Posterior vena cava (tissue), 2 donors: ENCODE measurements at regions not wholly inside any gene's neighbourhood (a gene's known extent, or its start where the extent isn't known, plus 50 kb on each side); places are given as distances from the start of the nearest gene placed in this dataset.

ENCODE experiments used
- DNase-seq: peaks from one replicate; pipeline ENCODE4 v3.0.0-alpha.2; 2020; ENCODE audit warnings: low spot score
- intact Hi-C, 2 donors: fragments of 100-400 bp; cut with DNase I; formaldehyde crosslinking; loops; one replicate each; pipeline versions ENCODE4 v1.14.1 to v1.14.2; 2022 to 2023
- donor health status: DM: yes; HTN: yes; CAD: no.
- donor health status: DM: yes; HTN: yes; CAD: no.

DNA sequence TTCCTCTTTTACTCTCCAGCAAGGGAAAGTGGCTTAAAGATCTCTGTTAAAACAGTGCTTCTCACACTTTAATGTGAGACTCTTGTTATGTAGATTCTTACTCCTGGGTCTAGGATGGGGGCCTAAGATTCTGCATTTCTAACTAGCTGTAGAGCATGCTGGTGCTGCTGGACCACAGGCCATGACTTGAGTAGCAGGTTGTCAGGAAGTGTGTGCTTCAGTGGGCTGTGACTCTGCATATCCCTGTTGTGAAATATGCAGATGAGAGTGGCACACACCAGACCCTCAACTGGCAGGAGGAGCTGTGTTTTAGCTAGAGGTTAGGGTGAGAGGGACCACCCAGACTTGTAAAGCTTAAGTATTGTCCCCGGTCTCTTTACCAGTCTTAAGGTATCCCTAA is 191.1 kb upstream of the DMRT1 start:
- intact Hi-C loops = no loop called here
- DNase-seq = no peak

DNA sequence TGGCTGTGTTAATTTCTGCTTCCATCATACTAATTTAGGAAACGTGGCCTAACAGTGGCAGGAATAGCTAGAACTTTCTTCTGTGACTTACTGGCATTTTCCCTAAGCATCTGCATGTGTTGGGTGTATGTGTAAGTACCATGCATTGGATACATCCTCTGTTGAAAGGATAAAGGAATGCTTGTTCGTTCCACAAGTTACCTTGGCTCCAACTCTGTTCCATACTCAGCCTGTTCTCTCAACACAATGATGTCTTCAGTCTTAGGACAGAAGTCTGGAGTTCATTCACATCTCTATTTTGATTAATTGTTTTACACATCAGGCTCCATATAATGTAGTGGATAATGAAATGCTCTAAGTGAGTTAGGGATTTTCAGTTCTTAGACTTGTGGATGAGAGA is 190.1 kb upstream of the DMRT1 start:
- intact Hi-C loops = no loop called here
- DNase-seq = no peak

DNA sequence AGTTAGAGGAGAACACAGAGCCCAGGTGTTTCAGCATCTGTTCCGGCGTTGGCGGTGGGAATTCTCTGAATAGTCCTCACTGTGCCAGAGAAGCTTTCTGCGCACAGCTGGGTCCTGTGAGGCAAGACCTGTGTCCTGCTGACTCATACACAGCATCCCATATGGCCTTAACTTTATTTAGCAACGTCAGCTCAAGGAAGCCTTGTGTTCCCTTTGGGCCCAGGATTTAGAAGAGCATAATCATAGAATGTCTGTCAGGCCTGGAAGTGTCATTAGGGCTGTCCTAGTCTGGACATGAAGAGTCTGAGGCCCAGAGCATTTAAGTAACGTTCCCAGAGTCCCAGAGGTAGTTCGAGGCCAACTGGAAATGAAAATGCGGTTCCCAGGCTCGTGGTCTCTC is 188.6 kb upstream of the DMRT1 start:
- DNase-seq = no peak
- intact Hi-C loops = no loop called here

DNA sequence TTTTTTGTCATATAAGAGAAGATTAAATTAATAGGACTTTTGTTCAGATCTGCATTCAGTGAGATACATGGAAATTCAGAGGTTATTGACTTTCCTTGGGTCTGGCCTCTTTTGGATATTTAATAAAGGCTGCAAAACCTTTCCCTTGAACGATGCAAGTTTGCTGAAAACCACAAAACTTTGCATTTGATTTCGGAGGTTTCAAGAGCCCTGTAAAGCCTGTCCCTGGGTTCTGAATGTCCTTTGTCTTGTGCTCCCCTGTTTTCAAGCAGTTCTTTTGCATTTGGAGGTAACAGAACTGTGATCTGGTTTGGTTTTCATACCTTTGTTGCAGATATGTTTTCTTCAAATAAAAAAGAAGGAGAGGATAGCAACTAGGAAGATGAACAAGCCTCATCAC is 188.1 kb upstream of the DMRT1 start:
- intact Hi-C loops = no loop called here
- no peak for DNase-seq

DNA sequence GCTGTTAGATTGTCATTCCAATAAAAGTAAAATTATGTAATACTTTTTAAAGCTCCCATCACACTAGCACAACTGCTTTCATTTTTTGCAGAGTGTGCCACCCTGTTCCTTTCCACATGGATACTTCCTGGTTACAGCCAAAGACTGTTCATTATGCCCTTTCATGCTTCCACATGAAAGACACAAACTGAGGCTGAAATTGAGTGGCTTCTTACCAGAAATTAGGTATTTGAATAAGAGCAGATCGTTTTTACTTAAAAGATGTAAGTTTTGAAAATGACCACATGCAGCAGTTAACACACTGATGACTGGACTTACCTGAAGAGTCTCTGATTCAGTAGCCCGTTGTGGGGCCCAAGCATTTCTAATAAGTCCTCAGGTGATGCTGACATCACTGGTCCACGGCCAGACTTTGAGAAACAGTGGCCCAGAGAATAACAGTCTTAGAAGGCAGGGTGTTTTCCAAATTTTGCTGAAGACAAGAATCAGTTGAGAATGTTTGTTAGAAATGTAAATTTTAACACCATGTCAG is 187.6 kb upstream of the DMRT1 start:
- intact Hi-C loops = no loop called here
- DNase-seq = no peak

DNA sequence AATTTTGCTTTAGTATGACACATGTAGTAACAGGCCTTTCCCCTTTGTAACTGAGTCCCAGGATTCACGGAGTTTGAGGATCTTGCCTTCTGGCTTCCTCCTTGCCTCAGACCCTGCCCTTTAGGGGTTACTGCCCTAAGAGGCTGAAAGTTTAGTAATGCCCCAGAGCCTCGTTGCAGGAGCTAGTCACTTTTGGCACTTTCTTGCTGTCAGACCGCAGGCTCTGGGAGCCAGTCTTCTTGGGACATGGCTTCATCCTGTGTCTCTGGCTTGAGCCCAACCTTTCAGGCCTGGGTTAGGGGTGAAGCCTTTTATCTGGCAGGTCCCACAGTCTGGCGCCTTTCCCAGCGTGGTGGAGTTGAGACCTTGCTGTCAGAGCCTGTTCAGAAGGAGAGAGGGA is 185.6 kb upstream of the DMRT1 start:
- intact Hi-C loops = no loop called here

DNA sequence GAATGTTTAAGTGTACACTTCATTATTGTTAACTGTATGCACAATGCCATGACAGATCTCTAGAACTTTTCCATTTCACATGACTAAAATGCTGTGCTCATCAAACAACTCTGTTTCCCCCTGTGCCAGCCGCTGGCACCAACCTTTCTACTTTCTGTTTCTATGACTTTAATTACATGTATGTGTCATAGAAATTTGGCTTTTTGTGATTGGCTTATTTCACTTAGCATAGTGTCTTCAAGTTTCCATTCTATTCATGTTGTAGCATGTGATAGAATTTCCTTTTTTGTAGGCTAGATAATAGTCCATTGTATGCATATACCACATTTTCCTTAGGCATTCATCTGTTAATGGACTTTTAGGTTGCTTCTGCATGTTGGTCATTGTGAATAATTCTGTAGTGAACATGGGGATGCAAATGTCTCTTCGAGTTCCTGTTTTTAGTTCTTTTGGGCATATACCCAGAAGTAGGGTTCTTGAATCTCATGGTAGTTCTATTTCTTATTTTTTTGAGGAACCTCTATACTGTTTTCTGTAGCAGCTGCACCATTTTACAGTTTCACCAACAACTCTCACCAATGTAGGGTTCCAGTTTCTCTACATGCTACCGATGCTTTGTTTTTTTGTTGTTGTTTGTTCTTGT is 184.4 kb upstream of the DMRT1 start:
- DNase-seq = no peak
- intact Hi-C loops = no loop called here

More for the DNA sequence above, 185.6 kb upstream of the DMRT1 start:
- DNase-seq = peak; percentile 94

DNA sequence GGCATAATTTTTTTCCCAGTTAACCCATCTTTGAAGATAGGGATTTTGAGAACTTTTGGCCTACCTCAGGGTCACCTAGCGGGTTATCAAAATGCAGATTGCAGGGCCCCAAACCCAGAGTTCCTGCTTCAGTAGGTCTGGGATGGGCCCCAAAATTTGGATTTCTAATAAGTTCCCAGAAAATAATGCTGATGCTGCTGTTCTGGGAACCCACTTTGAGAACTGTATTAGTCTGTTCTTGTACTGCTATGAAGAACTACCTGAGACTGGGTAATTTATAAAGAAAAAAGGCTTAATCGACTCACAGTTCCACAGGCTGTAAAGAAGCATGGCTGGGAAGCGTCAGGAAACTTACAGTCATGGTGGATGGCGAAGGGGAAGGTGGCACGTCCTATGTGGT is 182.2 kb upstream of the DMRT1 start:
- no peak for DNase-seq
- intact Hi-C loops = no loop called here

DNA sequence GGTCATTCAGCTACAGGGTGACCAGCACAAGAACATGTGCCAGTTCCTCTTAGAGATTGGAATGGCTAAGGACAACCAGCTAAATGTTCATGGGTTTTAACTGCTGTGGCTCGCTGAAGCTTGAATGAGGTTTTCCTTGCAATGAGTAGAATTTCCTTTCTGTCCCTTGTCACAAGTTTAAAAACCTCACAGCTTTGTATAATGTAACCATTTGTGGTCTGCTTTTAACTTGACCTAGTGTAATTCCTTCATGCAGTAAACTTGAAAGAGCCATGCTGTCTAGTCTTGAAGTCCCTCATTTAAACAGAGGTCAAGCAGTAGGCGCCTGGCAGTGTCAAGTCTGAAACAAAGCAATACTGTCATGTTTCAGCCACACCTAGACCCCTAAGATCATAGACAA is 181.3 kb upstream of the DMRT1 start:
- no peak for DNase-seq
- intact Hi-C loops = no loop called here

DNA sequence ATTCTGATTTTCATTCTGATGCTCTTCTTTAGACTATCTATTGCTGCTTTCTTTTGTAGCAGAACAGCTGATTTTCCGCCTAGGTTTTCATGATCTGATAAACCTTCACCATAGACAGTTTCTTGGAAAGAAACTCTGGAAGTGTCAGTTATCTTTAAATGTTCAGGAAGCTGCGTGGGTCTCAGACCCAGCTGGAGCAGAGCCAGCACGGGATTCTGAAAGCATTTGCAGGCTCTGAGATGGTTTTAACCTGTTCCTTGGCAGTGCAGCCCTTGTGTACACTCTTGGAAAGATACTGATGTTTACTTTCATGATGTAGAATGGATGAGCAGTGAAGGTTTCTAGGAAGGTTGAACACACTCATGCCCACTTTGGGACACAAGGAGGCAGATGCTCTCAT is 178.0 kb upstream of the DMRT1 start:
- intact Hi-C loops = no loop called here
- no peak for DNase-seq

DNA sequence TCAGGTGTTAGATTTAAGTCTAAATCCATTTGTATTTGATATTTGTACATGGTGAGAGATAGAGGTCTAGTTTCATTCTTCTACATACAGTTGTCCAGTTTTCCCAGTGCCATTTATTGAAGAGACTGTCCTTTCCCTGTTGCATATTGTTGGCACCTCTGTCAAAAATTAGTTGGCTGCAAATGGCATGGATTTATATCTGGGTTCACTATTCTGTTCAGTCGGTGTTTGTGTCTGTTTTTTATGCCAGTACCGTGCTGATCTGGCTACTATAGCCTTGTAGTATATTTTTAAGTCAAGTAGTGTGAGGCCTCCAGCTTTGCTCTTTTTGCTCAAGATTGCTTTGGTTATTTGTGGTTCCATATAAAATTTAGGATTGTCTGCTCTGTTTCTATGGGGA is 176.2 kb upstream of the DMRT1 start:
- intact Hi-C loops = no loop called here
- DNase-seq = no peak

DNA sequence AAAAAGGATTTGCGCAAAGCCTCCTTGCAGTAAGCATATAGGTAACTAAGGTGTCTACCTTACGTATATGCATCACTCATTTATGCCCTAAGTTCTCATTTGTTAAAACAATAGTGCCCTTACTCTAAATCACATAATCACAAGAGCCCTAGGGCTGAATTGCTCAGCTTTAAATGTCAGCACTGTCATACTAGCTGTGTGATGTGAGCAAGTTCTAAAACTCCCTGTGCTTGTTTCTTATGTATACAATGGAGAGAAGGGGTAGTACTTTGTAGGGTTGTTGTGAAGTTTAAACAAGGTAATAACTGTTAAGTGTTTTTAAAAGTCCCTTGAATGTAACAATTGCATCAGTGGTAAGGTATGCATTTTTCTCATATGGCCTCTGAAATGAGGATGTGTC is 169.5 kb upstream of the DMRT1 start:
- DNase-seq = no peak
- intact Hi-C loops = no loop called here

DNA sequence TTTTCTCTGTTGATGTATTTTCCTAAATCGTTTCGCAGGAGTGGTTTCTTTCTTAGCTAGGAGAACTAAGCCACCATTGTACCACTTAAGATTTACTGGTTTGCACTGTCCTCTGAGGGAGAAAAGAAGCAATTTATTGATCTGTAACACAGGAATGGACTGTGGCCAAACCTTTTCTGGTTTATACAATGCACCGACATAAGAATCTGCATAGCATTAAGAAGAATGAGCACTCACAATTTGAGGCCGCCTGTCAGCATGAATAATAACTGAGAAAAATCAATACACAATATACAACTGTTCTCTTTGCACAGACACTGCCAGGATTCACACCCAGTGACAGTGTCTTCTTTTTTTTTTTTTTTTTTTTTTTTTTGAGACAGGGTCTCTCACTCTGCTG is 168.6 kb upstream of the DMRT1 start:
- intact Hi-C loops = no loop called here
- no peak for DNase-seq

DNA sequence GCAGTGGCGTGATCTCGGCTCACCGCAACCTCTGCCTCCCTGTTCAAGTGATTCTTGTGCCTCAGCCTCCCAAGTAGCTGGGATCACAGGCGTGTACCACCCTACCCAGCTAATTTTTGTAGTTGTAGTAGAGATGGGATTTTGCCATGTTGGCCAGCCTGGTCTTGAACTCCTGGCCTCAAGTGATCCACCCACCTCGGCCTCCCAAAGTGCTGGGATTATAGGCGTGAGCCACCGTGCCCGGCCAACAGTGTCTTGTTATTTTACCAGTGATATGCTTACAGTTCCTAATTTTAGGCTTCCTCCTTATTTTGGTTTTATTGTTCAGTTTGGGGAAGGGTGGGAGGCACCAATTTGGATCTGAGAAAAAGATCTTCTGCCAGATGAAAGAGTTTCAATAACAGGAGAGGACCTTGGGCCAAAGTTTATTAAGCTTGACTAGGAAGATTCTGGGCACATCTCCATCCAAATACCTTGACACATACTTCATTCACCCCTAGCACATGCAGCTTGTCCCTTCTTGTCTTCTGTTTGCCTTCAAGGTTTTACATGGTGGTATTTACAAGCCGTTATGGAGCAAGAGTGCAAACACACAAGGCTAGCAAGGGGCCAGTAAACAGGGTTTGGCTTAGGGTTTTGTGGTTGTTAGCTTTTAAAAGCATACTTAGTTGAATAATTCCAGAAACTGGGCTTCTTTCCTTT is 168.1 kb upstream of the DMRT1 start:
- intact Hi-C loops = no loop called here
- no peak for DNase-seq

DNA sequence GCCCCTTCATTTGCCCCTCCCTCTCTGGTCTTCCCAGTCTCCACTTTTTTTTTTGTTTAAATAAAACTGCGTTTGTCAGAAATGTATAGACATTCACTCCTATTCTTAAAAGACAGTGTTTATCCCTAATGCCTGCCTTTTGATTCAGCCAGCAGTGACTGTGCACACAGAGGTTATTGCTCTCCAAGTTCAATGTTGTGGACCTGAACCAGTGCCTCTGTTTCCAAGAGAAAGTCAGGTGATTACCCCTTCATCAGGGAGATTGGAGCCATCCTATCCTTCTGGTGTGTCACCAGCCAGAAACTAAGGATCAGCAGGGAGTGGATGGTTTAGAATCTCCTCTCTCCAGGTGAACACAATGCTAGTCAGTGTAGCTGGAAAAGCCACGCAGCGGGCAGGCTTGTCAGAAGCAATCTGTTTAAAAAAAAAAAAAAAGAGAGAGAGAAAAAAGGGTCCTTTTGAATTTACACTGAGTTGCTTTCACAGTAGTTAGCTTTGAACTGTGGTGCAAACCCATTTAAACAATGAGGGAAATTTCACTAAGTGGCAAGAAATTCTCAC is 167.5 kb upstream of the DMRT1 start:
- DNase-seq = no peak
- intact Hi-C loops = no loop called here

DNA sequence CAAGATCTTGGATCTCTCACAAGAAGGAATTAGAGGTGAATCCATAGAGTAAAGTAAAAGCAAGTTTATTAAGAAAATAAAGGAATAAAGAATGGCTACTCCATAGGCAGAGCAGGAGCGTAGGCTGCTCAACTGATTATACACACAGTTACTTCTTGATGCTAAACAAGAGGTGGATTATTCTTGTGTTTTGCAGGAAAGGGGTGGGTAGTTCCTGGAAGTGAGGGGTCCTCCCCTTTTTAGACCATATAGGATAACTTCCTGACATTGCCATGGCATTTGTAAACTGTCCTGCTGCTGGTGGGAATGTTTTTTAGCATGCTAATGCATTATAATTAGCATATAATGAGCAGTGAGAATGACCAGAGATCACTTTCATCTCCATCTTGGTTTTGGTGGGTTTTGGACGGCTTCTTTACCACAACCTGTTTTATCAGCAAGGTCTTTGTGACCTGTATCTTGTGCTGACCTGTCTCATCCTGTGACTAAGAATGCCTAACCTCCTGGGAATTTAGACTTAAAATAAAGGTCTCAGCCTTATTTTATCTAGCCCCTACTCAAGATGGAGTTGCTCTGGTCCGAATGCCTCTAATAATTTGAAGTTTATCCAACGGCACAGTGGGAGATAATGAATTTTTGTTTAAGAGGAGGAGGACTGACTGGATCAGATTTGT is 165.7 kb upstream of the DMRT1 start:
- intact Hi-C loops = no loop called here
- no peak for DNase-seq

DNA sequence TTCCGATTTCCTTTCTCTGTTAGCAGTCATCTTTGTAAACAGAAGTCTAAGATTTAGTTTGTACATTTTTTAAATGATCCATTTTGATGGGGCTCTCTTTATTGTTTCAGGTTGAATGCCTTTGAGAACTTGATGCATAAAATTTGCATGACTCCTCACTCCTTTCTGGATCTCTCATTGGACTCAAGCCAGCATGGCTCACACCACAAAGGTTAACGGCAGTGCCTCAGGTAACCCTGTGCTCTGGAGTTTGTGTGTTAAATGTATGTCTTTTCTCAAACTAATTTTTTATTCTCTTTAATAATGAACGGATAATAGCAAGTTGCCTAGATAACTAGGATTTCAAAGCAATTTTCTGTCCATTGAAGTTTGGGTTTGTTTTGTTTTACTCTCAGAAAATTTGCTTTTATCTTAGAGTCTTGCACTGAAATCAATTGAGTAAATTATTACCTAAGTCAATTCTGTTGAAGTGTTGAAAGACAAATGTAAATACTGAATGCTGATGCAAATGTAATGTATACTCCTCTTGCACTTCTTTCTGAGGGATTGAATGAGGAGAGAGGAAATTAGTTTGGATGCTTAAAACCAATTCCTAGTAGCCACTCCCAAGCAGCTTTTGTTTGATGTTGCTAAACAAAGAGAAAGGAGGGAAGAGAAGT is 164.6 kb upstream of the DMRT1 start:
- DNase-seq = no peak
- intact Hi-C loops = no loop called here

DNA sequence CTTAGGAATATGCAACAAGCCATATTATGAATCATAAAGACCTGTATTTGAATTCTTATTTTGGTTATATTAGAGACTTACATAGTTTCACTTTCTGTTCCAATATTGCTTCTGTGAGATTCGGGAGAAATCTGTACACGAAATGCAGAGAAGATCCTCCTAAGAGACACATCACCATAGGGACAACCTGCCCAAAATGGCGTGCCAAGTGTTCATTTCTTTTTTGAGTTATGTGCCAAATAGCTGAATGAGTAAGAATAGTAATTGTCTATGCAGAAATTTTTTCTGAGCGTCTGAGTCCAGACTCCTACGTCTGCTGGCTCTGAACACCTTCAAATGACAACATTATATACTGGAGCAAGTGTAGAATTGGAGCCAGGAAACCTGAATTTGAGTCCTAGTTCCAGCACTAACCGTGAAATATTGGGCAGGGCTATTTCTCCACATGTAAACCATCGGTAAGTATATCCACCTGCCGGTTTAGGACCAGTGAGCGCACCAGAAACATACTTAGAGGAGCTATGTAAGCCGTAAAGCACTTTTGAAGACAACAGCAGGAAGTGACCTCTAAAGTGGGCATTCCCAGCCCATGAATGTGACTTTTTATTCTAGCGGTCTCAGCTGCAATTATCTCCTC is 163.9 kb upstream of the DMRT1 start:
- no peak for DNase-seq
- intact Hi-C loops = no loop called here

DNA sequence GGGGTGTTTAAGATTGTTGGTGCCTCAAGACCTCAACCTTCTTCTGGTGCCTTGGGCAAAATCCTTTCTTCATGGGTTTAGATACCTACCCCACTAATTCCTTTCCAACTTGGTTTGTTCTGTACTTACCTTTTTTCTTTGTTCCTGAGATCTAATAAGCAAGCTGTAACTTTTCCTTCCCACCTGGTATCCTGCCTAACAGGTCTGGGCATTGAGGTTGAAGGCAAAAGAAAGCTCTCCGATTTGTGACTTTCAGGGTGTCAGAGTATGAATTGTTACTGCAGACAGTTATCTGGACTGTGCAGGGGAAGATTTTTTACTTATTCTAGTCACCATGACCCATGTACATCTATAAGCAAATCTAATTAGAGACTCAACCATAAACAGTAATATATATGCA is 162.6 kb upstream of the DMRT1 start:
- intact Hi-C loops = no loop called here
- no peak for DNase-seq

DNA sequence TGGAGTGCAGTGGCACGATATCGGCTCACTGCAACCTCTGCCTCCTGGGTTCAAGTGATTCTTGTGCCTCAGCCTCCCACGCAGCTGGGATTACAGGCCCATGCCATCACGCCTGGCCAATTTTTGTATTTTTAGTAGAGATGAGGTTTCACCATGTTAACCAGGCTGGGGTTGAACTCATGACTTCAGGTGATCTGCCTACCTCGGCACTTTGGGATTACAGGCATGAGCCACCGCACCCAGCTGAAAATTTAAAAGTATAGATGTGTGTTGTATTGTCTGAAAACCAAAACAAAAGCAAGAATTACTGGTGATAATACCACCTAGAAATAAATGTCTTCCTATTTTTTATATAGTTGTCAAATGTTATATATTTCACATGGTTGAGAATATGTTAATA is 162.0 kb upstream of the DMRT1 start:
- intact Hi-C loops = no loop called here
- DNase-seq = no peak
